Loucy (cell line): ENCODE measurements at regions not wholly inside any gene's neighbourhood (a gene's known extent, or its start where the extent isn't known, plus 50 kb on each side); places are given as distances from the start of the nearest gene placed in this dataset.
"Not testable (repeated sequence)": the region's sequence is repeated elsewhere in the genome, so short reads cannot be mapped to it uniquely, and the experiment has no call there.

Experiments used
- H2AFZ ChIP-seq: fragments of 200-600 bp; sonication (generic); 2 replicates; pipeline ENCODE4 v1.6.0; 2016; ENCODE audit warnings: antibody characterized with exemption, mild to moderate bottlenecking, low read length, moderate library complexity
- H3F3A ChIP-seq: fragments of 200-600 bp; 2 replicates; pipeline ENCODE4 v1.6.0; 2016; ENCODE audit warnings: antibody characterized with exemption, low read depth, mild to moderate bottlenecking
- H3K27me3 ChIP-seq: fragments of 200-600 bp; sonication (generic); 2 replicates; pipeline ENCODE4 v1.6.1; 2014; ENCODE audit warnings: low read length, mild to moderate bottlenecking; ENCODE audit not compliant: insufficient read depth, poor library complexity, severe bottlenecking
- H3K36me3 ChIP-seq: fragments of 200-600 bp; sonication (generic); 2 replicates; pipeline ENCODE4 v1.6.1; 2016; ENCODE audit warnings: low read length; ENCODE audit not compliant: insufficient read depth
- H3K4me1 ChIP-seq: fragments of 200-600 bp; sonication (generic); 2 replicates; pipeline ENCODE4 v1.5.1; 2014; ENCODE audit warnings: low read length, mild to moderate bottlenecking; ENCODE audit not compliant: insufficient read depth, poor library complexity, severe bottlenecking
- H3K4me2 ChIP-seq: fragments of 200-600 bp; sonication (generic); 2 replicates; pipeline ENCODE4 v1.6.0; 2014; ENCODE audit warnings: antibody characterized with exemption, low read length, low read depth, mild to moderate bottlenecking; ENCODE audit not compliant: poor library complexity, severe bottlenecking
- H3K4me3 ChIP-seq: fragments of 200-600 bp; sonication (generic); 2 replicates; pipeline ENCODE4 v1.5.1; 2014; ENCODE audit warnings: low read length, mild to moderate bottlenecking, mixed read lengths; ENCODE audit not compliant: poor library complexity, severe bottlenecking
- H3K79me2 ChIP-seq: fragments of 200-600 bp; sonication (generic); 2 replicates; pipeline ENCODE4 v1.6.1; 2014; ENCODE audit warnings: low read length; ENCODE audit not compliant: insufficient read depth
- H3K9ac ChIP-seq: fragments of 200-600 bp; sonication (generic); 2 replicates; pipeline ENCODE4 v1.6.0; 2014; ENCODE audit warnings: mild to moderate bottlenecking, low read depth, low read length, moderate library complexity; ENCODE audit not compliant: poor library complexity, severe bottlenecking
- H3K9me2 ChIP-seq: fragments of 200-600 bp; sonication (generic); replicated peaks from 2 replicates; pipeline ENCODE4 v1.6.1; 2016; ENCODE audit warnings: low read depth, low read length, mixed read lengths
- H3K9me3 ChIP-seq: fragments of 200-600 bp; sonication (generic); 2 replicates; pipeline ENCODE4 v1.6.1; 2014; ENCODE audit warnings: mild to moderate bottlenecking, antibody characterized with exemption, low read length, low read depth; ENCODE audit not compliant: insufficient read depth
- H4K20me1 ChIP-seq: fragments of 200-600 bp; sonication (generic); 2 replicates; pipeline ENCODE4 v1.6.0; 2014; ENCODE audit warnings: antibody characterized with exemption, low read length, mild to moderate bottlenecking; ENCODE audit not compliant: insufficient read depth, poor library complexity, severe bottlenecking
- CTCF ChIP-seq: fragments of 200-600 bp; sonication (generic); conservative IDR thresholded peaks from 2 replicates; pipeline ENCODE4 v1.5.1; 2014; ENCODE audit warnings: mild to moderate bottlenecking, antibody characterized with exemption, low read length
- EZH2phosphoT487 ChIP-seq: fragments of 200-600 bp; IDR thresholded peaks from 2 replicates; pipeline ENCODE4 v1.6.1; 2018; ENCODE audit warnings: antibody characterized with exemption, mild to moderate bottlenecking, moderate library complexity, borderline replicate concordance

GRCh38 chr1:25171013-25171412, 61.3 kb downstream of the SYF2 start:
- H3K9me3 ChIP-seq, H3K79me2 ChIP-seq, H3K9me2 ChIP-seq, H3K4me1 ChIP-seq, H3F3A ChIP-seq, H3K36me3 ChIP-seq, H3K4me3 ChIP-seq, H2AFZ ChIP-seq, H3K9ac ChIP-seq, H4K20me1 ChIP-seq, H3K27me3 ChIP-seq, H3K4me2 ChIP-seq: not testable (repeated sequence)

DNA sequence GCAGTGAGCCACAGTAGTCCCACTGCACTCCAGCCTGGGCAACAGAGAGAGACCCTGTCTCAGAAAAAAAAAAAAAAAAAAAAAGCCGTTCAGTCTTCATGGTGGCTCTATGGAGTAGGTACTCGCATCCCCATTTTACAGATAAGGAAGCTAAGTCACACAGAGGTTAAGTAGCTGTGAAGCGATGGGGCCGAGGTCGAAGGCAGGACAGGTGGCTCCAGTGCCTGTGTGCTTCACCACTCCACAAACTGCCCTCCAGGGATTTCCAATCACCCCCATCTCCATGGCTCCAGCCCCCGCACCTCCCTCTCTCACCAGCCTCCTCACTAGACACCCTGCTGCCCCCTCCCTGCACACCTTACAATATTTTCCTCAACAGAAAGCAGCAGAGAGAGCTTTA, 61.9 kb downstream of the SYF2 start:
- Histone ChIP-seq H3F3A (no peaks in the 10 kb centered on the region), H3K9me2 (no peaks in the 10 kb centered on the region), H3K9ac (no peak overlapping the region), H4K20me1 (no peaks in the 10 kb centered on the region), H3K9me3 (no peaks in the 10 kb centered on the region), H3K79me2 (no peaks in the 10 kb centered on the region), H3K4me2 (no peak overlapping the region), H3K27me3 (no peaks in the 10 kb centered on the region), H2AFZ (no peak overlapping the region), H3K4me1 (no peaks in the 10 kb centered on the region), H3K36me3 (no peaks in the 10 kb centered on the region), H3K4me3 (no peak overlapping the region)
- TF ChIP-seq EZH2phosphoT487 (no peak), CTCF (no peak)

DNA sequence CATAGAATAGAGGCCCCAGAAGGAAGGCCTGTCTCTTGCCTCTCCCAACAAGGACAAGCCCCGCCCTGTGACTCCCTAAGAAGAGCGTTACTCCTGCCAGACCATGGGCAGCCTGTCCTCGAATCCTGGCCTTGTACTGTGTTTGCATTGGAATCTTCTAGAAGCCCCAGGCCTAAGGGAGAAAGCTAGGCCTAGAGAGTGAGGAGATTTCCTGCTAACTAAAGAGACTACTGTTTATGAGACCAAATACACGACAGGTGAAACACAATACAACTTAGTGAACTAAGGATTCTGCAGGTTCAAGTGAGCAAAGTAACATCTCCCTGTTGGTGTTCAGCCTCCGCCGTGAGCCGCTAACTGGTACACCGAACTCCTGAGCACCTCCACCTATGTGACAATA, 62.7 kb downstream of the SYF2 start:
- no peaks in the 10 kb centered on the region for H3K9me2 ChIP-seq
- no peaks in the 10 kb centered on the region for H3K4me1 ChIP-seq
- H3K27me3 ChIP-seq: no peaks in the 10 kb centered on the region
- H4K20me1 ChIP-seq: no peaks in the 10 kb centered on the region
- no peaks in the 10 kb centered on the region for H3K9me3 ChIP-seq
- no peaks in the 10 kb centered on the region for H3K36me3 ChIP-seq
- H3K79me2 ChIP-seq: no peaks in the 10 kb centered on the region
- no peak overlapping the region for H3K4me2 ChIP-seq
- H2AFZ ChIP-seq: no peak overlapping the region
- no peak overlapping the region for H3K9ac ChIP-seq
- H3F3A ChIP-seq: no peaks in the 10 kb centered on the region
- no peak for TF ChIP-seq EZH2phosphoT487
- TF ChIP-seq CTCF: no peak
- no peak overlapping the region for H3K4me3 ChIP-seq

- Histone ChIP-seq H3K9me3 (no peaks in the 10 kb centered on the region), H2AFZ (no peak overlapping the region), H3K4me1 (no peaks in the 10 kb centered on the region), H3K79me2 (no peaks in the 10 kb centered on the region), H4K20me1 (no peaks in the 10 kb centered on the region), H3K9me2 (no peaks in the 10 kb centered on the region), H3K36me3 (no peaks in the 10 kb centered on the region), H3K27me3 (no peaks in the 10 kb centered on the region), H3K4me3 (no peak overlapping the region), H3F3A (no peaks in the 10 kb centered on the region), H3K9ac (no peak overlapping the region), H3K4me2 (no peak overlapping the region)
- no peak for TF ChIP-seq EZH2phosphoT487
- TF ChIP-seq CTCF: no peak
These were observed 63.1 kb downstream of the SYF2 start for GRCh38 chr1:25169168-25169567.
